Vagina (tissue), 2 donors: ENCODE measurements at regions not wholly inside any gene's neighbourhood (a gene's known extent, or its start where the extent isn't known, plus 50 kb on each side); places are given as distances from the start of the nearest gene placed in this dataset.

Experiments
- POLR2A ChIP-seq, 2 donors: fragments of 450-650 bp; IDR thresholded peaks; one replicate each; pipeline ENCODE4 v1.6.1; 2017; ENCODE audit warnings: antibody characterized with exemption in 2 of 2, mild to moderate bottlenecking in 2 of 2, moderate library complexity in 2 of 2
- TF ChIP-seq, protein P1 (sequence below), 3 experiments: fragments of 450-650 bp in 2 of 3; fragments of 200-600 bp in 1 of 3; sonication (generic) in 1 of 3; IDR thresholded peaks; one replicate each; pipeline ENCODE4 v1.5.1; 2017 to 2019; ENCODE audit warnings: antibody characterized with exemption in 3 of 3, mild to moderate bottlenecking in 2 of 3, moderate library complexity in 2 of 3

DNA sequence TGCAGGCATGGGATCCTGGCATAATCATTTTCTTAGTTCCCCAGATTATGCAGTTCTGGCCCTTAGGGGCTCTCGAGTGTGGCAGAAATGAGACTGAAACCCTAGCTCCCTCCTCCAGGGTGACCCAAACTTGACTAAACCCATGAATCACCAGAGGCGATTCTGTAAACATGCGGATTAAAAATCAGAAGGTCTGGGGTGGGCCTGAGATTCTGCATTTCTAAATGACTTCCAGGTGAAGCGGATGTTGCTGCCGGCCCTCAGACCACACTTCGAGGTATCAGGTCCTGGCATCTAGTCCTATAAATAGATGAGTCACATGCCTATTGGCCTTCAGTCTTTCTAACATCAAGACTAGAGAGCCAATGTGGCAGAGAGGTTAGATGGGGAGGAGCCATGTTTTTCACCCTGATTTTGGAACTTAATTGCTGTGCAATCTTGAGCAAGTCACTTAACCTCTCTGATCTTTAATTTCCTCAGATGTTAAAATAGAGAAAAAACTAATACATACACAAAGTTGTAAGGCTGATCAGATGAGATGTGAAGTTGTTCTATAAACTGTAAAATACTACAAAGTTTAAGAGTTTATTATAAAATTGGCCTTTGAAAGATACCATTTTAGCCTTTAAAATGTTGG lies 431.2 kb downstream of the FOXO1 start:
- TF ChIP-seq POLR2A (IDR thresholded peaks at IDR 0.05) = no peak
- TF ChIP-seq, protein P1, sequence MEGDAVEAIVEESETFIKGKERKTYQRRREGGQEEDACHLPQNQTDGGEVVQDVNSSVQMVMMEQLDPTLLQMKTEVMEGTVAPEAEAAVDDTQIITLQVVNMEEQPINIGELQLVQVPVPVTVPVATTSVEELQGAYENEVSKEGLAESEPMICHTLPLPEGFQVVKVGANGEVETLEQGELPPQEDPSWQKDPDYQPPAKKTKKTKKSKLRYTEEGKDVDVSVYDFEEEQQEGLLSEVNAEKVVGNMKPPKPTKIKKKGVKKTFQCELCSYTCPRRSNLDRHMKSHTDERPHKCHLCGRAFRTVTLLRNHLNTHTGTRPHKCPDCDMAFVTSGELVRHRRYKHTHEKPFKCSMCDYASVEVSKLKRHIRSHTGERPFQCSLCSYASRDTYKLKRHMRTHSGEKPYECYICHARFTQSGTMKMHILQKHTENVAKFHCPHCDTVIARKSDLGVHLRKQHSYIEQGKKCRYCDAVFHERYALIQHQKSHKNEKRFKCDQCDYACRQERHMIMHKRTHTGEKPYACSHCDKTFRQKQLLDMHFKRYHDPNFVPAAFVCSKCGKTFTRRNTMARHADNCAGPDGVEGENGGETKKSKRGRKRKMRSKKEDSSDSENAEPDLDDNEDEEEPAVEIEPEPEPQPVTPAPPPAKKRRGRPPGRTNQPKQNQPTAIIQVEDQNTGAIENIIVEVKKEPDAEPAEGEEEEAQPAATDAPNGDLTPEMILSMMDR (IDR thresholded peaks at IDR 0.05) = no peak
